DMS79 treated with DMSO at 0.1 percent for 48 hours (cell line): ENCODE measurements at regions not wholly inside any gene's neighbourhood (a gene's known extent, or its start where the extent isn't known, plus 50 kb on each side); places are given as distances from the start of the nearest gene placed in this dataset.
"Not testable (repeated sequence)": the region's sequence is repeated elsewhere in the genome, so short reads cannot be mapped to it uniquely, and the experiment has no call there.

Experiments used
- DNase-seq: peaks from one replicate; lab custom pipeline; 2025; lab: John Stamatoyannopoulos, UW

- DNase-seq = no peak
These were observed 849.1 kb upstream of the AUTS2 start for GRCh38 chr7:68748934-68749900.

- DNase-seq = no peak
These were observed 845.6 kb upstream of the AUTS2 start for GRCh38 chr7:68752485-68753178.

- no peak for DNase-seq
These were observed 843.9 kb upstream of the AUTS2 start for GRCh38 chr7:68754414-68754813.

- no peak for DNase-seq
These were observed 841.2 kb upstream of the AUTS2 start for GRCh38 chr7:68756986-68757495.

GRCh38 chr7:68760556-68760955, 837.7 kb upstream of the AUTS2 start:
- no peak for DNase-seq

DNA sequence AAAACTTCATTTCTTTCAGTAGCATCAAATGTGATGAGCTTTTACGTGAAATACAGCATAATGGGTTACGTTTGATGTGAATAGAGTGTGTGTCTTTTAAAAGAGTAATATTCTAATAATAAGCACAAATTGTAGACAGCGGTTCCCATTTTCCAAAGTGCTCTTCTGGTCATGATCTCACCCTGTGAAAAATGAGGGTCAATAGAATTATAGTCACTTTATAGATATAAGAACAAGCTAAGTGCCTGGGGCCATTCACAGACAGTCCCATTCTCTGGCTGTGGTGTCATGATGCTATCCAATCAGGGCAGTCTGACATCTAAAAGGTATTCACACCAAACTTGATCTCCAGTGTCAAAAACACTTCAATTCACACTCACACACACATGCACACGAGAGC, 830.8 kb upstream of the AUTS2 start:
- no peak for DNase-seq

DNA sequence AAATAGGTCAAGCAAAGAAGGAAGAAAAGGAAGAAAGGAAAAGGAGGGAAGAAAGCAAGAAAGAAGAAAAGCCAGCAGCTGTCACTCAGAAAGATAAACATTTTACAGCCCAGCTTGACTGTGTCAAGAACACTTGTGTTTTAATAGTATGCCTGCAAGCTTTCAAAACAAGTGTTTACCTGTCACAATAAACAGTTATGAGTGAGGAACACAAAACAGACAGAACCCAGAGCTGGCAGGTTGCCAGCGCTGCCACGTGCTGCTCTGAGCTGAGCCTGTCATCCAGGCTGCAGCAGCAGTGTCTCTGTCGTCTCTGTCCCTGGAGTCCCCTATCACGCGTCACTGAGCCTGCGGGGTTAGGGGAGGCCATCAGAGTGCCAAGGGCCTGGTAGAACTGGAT, 827.6 kb upstream of the AUTS2 start:
- peak; percentile 64 for DNase-seq

- no peak for DNase-seq
These were observed 821.9 kb upstream of the AUTS2 start for GRCh38 chr7:68776326-68776725.

GRCh38 chr7:68783684-68784083, 814.6 kb upstream of the AUTS2 start:
- no peak for DNase-seq

GRCh38 chr7:68785036-68785435, 813.2 kb upstream of the AUTS2 start:
- no peak for DNase-seq

DNA sequence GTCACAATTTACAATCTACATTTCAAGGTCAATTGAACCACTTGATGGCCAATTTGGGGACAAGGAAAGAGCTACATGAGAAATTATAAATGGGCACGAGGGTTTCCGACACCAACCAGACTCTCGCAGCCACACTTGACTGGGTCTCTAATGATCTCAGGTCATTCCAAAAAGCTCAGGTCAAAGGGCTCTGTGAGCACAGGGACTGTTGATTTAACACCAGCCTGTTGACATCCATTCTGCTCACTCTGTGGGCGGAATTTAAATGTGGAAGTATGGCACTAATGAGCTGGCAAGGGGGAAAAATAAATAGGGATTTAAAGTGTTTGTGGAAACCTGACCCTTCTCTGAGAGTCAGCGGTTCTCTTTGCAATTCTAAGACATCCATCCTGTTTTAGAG, 810.7 kb upstream of the AUTS2 start:
- peak; percentile 49 for DNase-seq

DNA sequence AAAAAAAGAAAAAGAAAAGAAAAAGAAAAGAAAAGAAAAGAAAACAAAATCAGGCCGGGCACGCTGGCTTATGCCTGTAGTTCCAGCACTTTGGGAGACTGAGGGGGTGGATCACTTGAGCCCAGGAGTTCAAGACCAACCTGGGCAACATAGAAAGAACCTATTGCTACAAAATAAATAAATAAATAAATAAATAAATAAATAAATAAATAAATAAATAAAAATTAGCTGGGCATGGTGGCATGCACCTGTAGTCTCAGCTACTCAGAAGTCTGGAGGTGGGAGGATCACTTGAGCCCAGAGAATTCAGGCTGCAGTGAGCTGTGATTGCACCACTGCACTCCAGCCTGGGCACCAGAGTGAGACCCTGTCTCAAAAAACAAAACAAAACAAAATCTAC, 809.7 kb upstream of the AUTS2 start:
- not testable (repeated sequence) for DNase-seq

- DNase-seq = no peak
These were observed 808.7 kb upstream of the AUTS2 start for GRCh38 chr7:68789597-68789996.

DNA sequence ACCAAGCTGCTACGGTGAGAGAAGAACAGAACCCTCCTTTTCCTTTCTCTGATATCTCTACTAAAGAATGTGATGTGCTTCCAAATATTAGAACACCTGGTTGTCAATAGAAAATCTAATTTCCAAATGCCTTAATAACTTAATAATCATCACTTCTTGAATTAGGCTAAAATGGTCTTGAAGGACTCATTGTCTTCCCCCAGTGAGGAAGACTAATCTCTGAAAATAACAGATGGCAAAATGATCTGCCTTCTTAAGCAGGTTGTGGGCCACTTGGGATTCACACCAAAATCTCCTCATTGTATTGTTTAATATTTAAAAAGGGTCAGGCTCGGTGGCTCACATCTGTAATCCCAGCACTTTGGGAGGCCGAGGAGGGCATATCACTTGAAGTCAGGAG, 805.9 kb upstream of the AUTS2 start:
- DNase-seq = no peak

- DNase-seq = no peak
These were observed 804.8 kb upstream of the AUTS2 start for GRCh38 chr7:68793513-68793912.

GRCh38 chr7:68800316-68800715, 798.0 kb upstream of the AUTS2 start:
- DNase-seq = no peak

- DNase-seq = no peak
These were observed 793.1 kb upstream of the AUTS2 start for GRCh38 chr7:68805159-68805558.

GRCh38 chr7:68807666-68808065, 790.6 kb upstream of the AUTS2 start:
- no peak for DNase-seq

- peak; percentile 16 for DNase-seq
These were observed 784.7 kb upstream of the AUTS2 start for GRCh38 chr7:68813551-68814080.

- no peak for DNase-seq
These were observed 781.8 kb upstream of the AUTS2 start for GRCh38 chr7:68816491-68816890.

DNA sequence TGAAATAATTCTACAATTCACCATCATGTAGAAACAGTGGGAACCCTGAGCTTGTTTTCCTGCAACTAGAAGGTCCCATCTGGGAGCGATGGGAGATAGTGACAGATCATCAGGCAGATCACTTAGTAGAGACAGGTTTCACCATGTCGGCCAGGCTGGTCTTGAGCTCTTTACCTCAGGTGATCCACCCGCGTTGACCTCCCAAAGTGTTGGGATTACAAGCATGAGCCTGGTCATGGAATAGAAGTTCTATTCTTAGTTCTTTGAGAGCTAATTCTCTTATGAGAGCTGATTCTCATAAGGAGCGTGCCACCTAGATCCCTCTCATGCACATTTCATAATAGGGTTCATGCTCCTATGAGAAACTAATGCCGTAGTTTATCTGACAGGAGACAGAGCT, 778.0 kb upstream of the AUTS2 start:
- DNase-seq = no peak

DNA sequence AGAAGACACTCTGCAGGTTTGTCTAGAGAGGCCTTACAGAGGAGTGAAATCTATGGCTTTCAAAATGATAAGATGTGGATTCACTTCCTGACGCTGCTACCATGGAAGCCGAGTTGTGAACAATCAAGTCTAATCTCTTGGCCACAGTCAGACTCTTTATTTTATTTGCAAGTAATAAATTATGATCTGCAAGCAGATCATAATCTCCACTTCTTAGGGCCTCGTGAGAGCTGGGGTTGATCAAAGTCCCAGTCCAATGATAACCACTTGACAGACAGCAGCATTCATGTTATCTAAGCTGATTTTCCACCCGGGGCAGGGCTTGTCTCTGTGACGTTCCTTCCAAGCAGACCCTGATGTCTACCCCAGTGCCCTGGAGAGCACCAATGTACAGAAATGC, 776.4 kb upstream of the AUTS2 start:
- no peak for DNase-seq
